Prostate gland (tissue), 2 donors: ENCODE measurements at regions not wholly inside any gene's neighbourhood (a gene's known extent, or its start where the extent isn't known, plus 50 kb on each side); places are given as distances from the start of the nearest gene placed in this dataset.

ENCODE experiments used
- DNase-seq: peaks from one replicate; pipeline ENCODE4 v3.0.0-alpha.2; 2019; ENCODE audit warnings: low spot score
- H3K27ac ChIP-seq, 2 donors: fragments of 200-600 bp; sonication (generic); 2 replicates each; pipeline ENCODE4 v1.5.1; 2017 to 2019
- H3K27me3 ChIP-seq: fragments of 200-600 bp; sonication (generic); replicated peaks from 2 replicates; pipeline ENCODE4 v1.5.1; 2019; ENCODE audit not compliant: insufficient read depth
- H3K36me3 ChIP-seq, 2 donors: fragments of 200-600 bp; sonication (generic); 1 replicate in 1 of 2; 2 replicates in 1 of 2; pipeline versions ENCODE4 v1.5.1 to v1.8.1; 2017 to 2019
- H3K4me1 ChIP-seq: fragments of 200-600 bp; sonication (generic); replicated peaks from 2 replicates; pipeline ENCODE4 v1.5.1; 2019
- H3K4me3 ChIP-seq, 2 donors: fragments of 200-600 bp; sonication (generic); 2 replicates each; pipeline ENCODE4 v1.5.1; 2017 to 2019
- H3K9me3 ChIP-seq: fragments of 200-600 bp; sonication (generic); 2 replicates; pipeline ENCODE4 v1.5.1; 2017
- CTCF ChIP-seq, 4 experiments: fragments of 200-600 bp in 2 of 4; fragments of 450-650 bp in 2 of 4; sonication (generic) in 2 of 4; IDR thresholded peaks; 1 replicate in 3 of 4; 2 replicates in 1 of 4; pipeline ENCODE4 v1.5.1; 2016 to 2019; ENCODE audit warnings: antibody characterized with exemption in 4 of 4, mild to moderate bottlenecking in 2 of 4, moderate library complexity in 2 of 4
- POLR2A ChIP-seq: fragments of 450-650 bp; IDR thresholded peaks from one replicate; pipeline ENCODE4 v1.6.1; 2016; ENCODE audit warnings: antibody characterized with exemption, mild to moderate bottlenecking
- POLR2AphosphoS5 ChIP-seq: sonication (generic); formaldehyde crosslinking; IDR thresholded peaks from one replicate; pipeline ENCODE4 v1.6.1; 2017; ENCODE audit warnings: antibody characterized with exemption
- WGBS: methylation state at CpG from one replicate; pipeline ENCODE4 v1.1.5; 2018; 5-methylcytosine and 5-hydroxymethylcytosine counted together
- intact Hi-C: fragments of 100-400 bp; cut with DNase I; formaldehyde crosslinking; loops from one replicate; pipeline ENCODE4 v1.14.2; 2022

- intact Hi-C loops, result no loop called here
- no peak for TF ChIP-seq CTCF (IDR thresholded peaks at IDR 0.05)
- no peak for TF ChIP-seq POLR2A
- TF ChIP-seq POLR2AphosphoS5, result no peak
Observed at GRCh38 chr3:72382460-72382859, 465.8 kb downstream of the SHQ1 start.

GRCh38 chr3:72381584-72381983 is 466.7 kb downstream of the SHQ1 start:
- Histone ChIP-seq H3K4me1 (no peaks in the 10 kb centered on the region), H3K4me3 (no peak overlapping the region), H3K27me3 (no peaks in the 10 kb centered on the region), H3K36me3 (no peaks in the 10 kb centered on the region), H3K9me3 (no peaks in the 10 kb centered on the region), H3K27ac (no peak overlapping the region)
- no peak for TF ChIP-seq CTCF (IDR thresholded peaks at IDR 0.05)
- TF ChIP-seq POLR2AphosphoS5, result no peak
- no peak for TF ChIP-seq POLR2A
- intact Hi-C loops, result no loop called here
- 85% methylated on average over 6 of the region's 6 CpGs for WGBS
- no peak for DNase-seq

More at GRCh38 chr3:72382460-72382859, 465.8 kb downstream of the SHQ1 start:
- no peaks in the 10 kb centered on the region for H3K9me3 ChIP-seq
- no peaks in the 10 kb centered on the region for H3K36me3 ChIP-seq
- no peaks in the 10 kb centered on the region for H3K4me1 ChIP-seq
- DNase-seq, result no peak
- 96% methylated on average over 4 of the region's 4 CpGs for WGBS
- H3K27me3 ChIP-seq, result no peaks in the 10 kb centered on the region
- no peak overlapping the region for H3K4me3 ChIP-seq
- H3K27ac ChIP-seq, result no peak overlapping the region

DNA sequence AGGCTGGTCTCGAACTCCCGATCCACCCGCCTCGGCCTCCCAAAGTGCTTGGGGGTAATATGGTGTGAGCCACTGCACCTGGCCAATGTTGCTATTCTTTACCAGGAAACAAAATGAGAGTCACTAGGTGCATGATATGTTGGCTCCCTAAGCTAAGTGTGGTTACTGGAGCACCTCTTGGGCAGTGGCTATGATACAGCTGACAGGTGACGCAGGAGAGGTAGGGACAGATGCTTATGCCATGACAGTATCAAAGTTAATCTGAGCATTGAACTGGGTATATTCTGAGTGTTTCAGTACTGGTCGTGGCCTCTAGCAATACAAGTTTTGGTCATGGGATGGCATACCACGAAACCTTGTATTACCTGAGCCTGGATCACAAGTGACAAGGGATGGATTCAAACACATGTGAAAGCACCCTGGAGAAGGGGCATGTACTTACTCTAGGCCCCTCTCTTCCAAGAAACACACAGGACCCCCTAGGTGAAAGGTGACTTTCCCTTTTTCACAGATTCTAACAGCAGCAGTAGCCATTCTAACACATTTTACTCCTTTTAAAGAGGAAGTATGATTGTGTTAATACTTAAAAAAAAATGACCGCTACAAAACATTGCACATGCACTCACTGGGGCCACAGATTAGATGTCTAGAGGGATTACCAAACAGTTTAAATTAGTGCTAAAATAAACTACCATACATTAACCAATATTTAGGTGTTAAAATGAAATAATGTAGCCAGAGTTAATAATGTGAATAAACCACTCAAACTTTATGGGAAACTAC is 467.3 kb downstream of the SHQ1 start:
- H3K27me3 ChIP-seq, result no peaks in the 10 kb centered on the region
- H3K4me3 ChIP-seq, result no peak overlapping the region
- intact Hi-C loops, result no loop called here
- DNase-seq, result no peak
- 92% methylated on average over 8 of the region's 8 CpGs for WGBS
- no peak overlapping the region for H3K27ac ChIP-seq
- H3K9me3 ChIP-seq, result no peaks in the 10 kb centered on the region
- TF ChIP-seq POLR2AphosphoS5 (no peak), POLR2A (no peak), CTCF (IDR thresholded peaks at IDR 0.05) (no peak)
- H3K4me1 ChIP-seq, result no peaks in the 10 kb centered on the region
- no peaks in the 10 kb centered on the region for H3K36me3 ChIP-seq

- no peak for DNase-seq
- H3K4me3 ChIP-seq, result no peak overlapping the region
- no peaks in the 10 kb centered on the region for H3K36me3 ChIP-seq
- TF ChIP-seq CTCF (IDR thresholded peaks at IDR 0.05) (no peak), POLR2AphosphoS5 (no peak), POLR2A (no peak)
- no peaks in the 10 kb centered on the region for H3K27me3 ChIP-seq
- H3K4me1 ChIP-seq, result peaks cover 6% of the 10 kb centered on the region
- H3K9me3 ChIP-seq, result no peaks in the 10 kb centered on the region
- H3K27ac ChIP-seq, result no peak overlapping the region
- intact Hi-C loops, result no loop called here
- 23% methylated on average over 4 of the region's 4 CpGs for WGBS
Observed at GRCh38 chr3:72380193-72380592, 468.1 kb downstream of the SHQ1 start.

GRCh38 chr3:72379500-72380187 is 468.6 kb downstream of the SHQ1 start:
- H3K27me3 ChIP-seq, result no peaks in the 10 kb centered on the region
- WGBS, result 39% methylated on average over 1 of the region's 1 CpG
- H3K4me1 ChIP-seq, result peaks cover 6% of the 10 kb centered on the region
- intact Hi-C loops, result no loop called here
- no peaks in the 10 kb centered on the region for H3K36me3 ChIP-seq
- H3K9me3 ChIP-seq, result no peaks in the 10 kb centered on the region
- no peak overlapping the region for H3K4me3 ChIP-seq
- TF ChIP-seq POLR2A (no peak), POLR2AphosphoS5 (no peak), CTCF (IDR thresholded peaks at IDR 0.05) (no peak)
- no peak for DNase-seq
- H3K27ac ChIP-seq, result no peak overlapping the region
